ENCODE measurements at regions not wholly inside any gene's neighbourhood (a gene's known extent, or its start where the extent isn't known, plus 50 kb on each side); places are given as distances from the start of the nearest gene placed in this dataset.

- no peak for DNase-seq
These were observed 1073.0 kb downstream of the BRD1 start for GRCh38 chr22:48754611-48755058.

- DNase-seq = no peak
These were observed 1073.7 kb downstream of the BRD1 start for GRCh38 chr22:48753752-48754517.

- no peak for DNase-seq
These were observed 1074.3 kb downstream of the BRD1 start for GRCh38 chr22:48753381-48753730.

GRCh38 chr22:48752451-48753380 lies 1075.0 kb downstream of the BRD1 start:
- no peak for DNase-seq

GRCh38 chr22:48751539-48752437 lies 1075.9 kb downstream of the BRD1 start:
- no peak for DNase-seq

- no peak for DNase-seq
These were observed 1076.7 kb downstream of the BRD1 start for GRCh38 chr22:48750826-48751440.

GRCh38 chr22:48750282-48750681 lies 1077.4 kb downstream of the BRD1 start:
- DNase-seq = no peak

- DNase-seq = no peak
These were observed 1078.0 kb downstream of the BRD1 start for GRCh38 chr22:48749555-48750227.

- DNase-seq = no peak
These were observed 1078.7 kb downstream of the BRD1 start for GRCh38 chr22:48748860-48749554.

GRCh38 chr22:48748113-48748859 lies 1079.4 kb downstream of the BRD1 start:
- DNase-seq = no peak

GRCh38 chr22:48746789-48747425 lies 1080.8 kb downstream of the BRD1 start:
- DNase-seq = no peak

GRCh38 chr22:48745842-48746788 lies 1081.6 kb downstream of the BRD1 start:
- DNase-seq = no peak

GRCh38 chr22:48744967-48745841 lies 1082.5 kb downstream of the BRD1 start:
- DNase-seq = no peak

GRCh38 chr22:48744283-48744641 lies 1083.4 kb downstream of the BRD1 start:
- DNase-seq = no peak

GRCh38 chr22:48743601-48744282 lies 1083.9 kb downstream of the BRD1 start:
- DNase-seq = no peak

GRCh38 chr22:48742556-48743343 lies 1084.9 kb downstream of the BRD1 start:
- DNase-seq = no peak
